HG02852 (cell line): ENCODE measurements at regions not wholly inside any gene's neighbourhood (a gene's known extent, or its start where the extent isn't known, plus 50 kb on each side); places are given as distances from the start of the nearest gene placed in this dataset.

ENCODE experiments used
- ATAC-seq: cut with Tn5 transposase; IDR thresholded peaks from one replicate; pipeline ENCODE4 v1.9.1; 2021; ENCODE audit warnings: mild to moderate bottlenecking, moderate library complexity; ENCODE audit not compliant: unreplicated experiment

DNA sequence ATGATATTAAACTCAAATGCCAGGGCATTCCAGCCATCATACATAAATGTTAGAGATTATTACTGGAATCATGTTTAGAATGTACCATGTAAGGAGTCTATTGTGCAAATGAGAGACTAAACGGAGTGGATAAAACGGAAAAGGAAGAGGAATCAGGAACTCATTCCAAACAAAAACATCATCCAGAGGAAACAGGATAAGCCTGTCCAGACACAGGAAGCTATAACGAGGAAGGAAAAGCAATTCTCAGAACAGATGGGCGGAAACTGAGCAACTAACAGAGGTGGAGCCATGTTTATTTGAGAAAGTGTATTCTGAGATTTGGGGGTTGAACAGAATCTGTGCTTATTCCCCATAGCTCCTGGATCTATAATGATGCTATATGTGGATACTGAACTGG lies 52.3 kb upstream of the TRIM24 start:
- ATAC-seq = no peak
